Fibroblast of the aortic adventitia (primary cell): ENCODE measurements at regions not wholly inside any gene's neighbourhood (a gene's known extent, or its start where the extent isn't known, plus 50 kb on each side); places are given as distances from the start of the nearest gene placed in this dataset.

Experiments used
- DNase-seq: peaks from one replicate; pipeline ENCODE4 v3.0.0-alpha.2; 2010; ENCODE audit warnings: low read depth
- H3K4me3 ChIP-seq: 2 replicates; pipeline ENCODE4 v1.5.1; 2011; ENCODE audit warnings: low read depth, mild to moderate bottlenecking, control low read depth, low read length, moderate library complexity
- CTCF ChIP-seq: IDR thresholded peaks from 2 replicates; pipeline ENCODE4 v1.5.1; 2011; ENCODE audit warnings: mild to moderate bottlenecking, low read length, control low read depth, inconsistent platforms; ENCODE audit not compliant: insufficient read depth

GRCh38 chr18:37946324-37946723 lies 380.7 kb upstream of the CELF4 start:
- H3K4me3 ChIP-seq = no peak overlapping the region
- DNase-seq = no peak
- TF ChIP-seq CTCF = no peak

GRCh38 chr18:37944700-37945270 lies 379.2 kb upstream of the CELF4 start:
- no peak for TF ChIP-seq CTCF
- no peak for DNase-seq
- no peak overlapping the region for H3K4me3 ChIP-seq

GRCh38 chr18:37937287-37937686 lies 371.7 kb upstream of the CELF4 start:
- TF ChIP-seq CTCF = no peak
- no peak overlapping the region for H3K4me3 ChIP-seq
- DNase-seq = no peak

- H3K4me3 ChIP-seq = no peak overlapping the region
Observed at GRCh38 chr18:37935086-37935485, 369.5 kb upstream of the CELF4 start.

GRCh38 chr18:37930640-37931039 lies 365.0 kb upstream of the CELF4 start:
- no peak overlapping the region for H3K4me3 ChIP-seq
- no peak for TF ChIP-seq CTCF
- no peak for DNase-seq

More at GRCh38 chr18:37935086-37935485, 369.5 kb upstream of the CELF4 start:
- no peak for DNase-seq
- no peak for TF ChIP-seq CTCF

- no peak overlapping the region for H3K4me3 ChIP-seq
- no peak for DNase-seq
- TF ChIP-seq CTCF = no peak
Observed at GRCh38 chr18:37922162-37922561, 356.6 kb upstream of the CELF4 start.

- H3K4me3 ChIP-seq = no peak overlapping the region
- no peak for TF ChIP-seq CTCF
- DNase-seq = no peak
Observed at GRCh38 chr18:37920865-37921264, 355.3 kb upstream of the CELF4 start.
